Endothelial cell of umbilical vein (primary cell): ENCODE measurements at regions not wholly inside any gene's neighbourhood (a gene's known extent, or its start where the extent isn't known, plus 50 kb on each side); places are given as distances from the start of the nearest gene placed in this dataset.

Source experiments
- BruUV-seq: library from RNA; stranded (reverse); fragments of 400-500 nt; replicated peaks from 2 replicates; lab custom pipeline; 2021; lab: Mats Ljungman, UMichigan
- CTCF ChIA-PET: fragments of 300-600, 350-600 bp; sonication (Branson Sonifier 250); formaldehyde crosslinking; loops from one replicate; lab custom pipeline; 2021; ENCODE audit warnings: antibody characterized with exemption, inconsistent platforms; lab: Charles Lee
- POLR2A ChIA-PET: fragments of 300-600, 350-600 bp; sonication (Branson Sonifier 250); formaldehyde crosslinking; loops from one replicate; lab custom pipeline; 2021; ENCODE audit warnings: antibody characterized with exemption, inconsistent platforms; lab: Charles Lee
- DNase-seq: peaks from one replicate; pipeline ENCODE4 v3.0.0-alpha.2; 2011; ENCODE audit warnings: low read depth, low spot score
- FAIRE-seq: peaks from 2 replicates; lab custom pipeline; 2011; peaks lifted over from hg19 to GRCh38; lab: Jason Lieb, UNC
- H2AFZ ChIP-seq: 2 replicates; pipeline ENCODE4 v1.6.0; 2012; ENCODE audit warnings: low read depth, low read length, control low read depth, inconsistent platforms
- H3K27ac ChIP-seq: 2 replicates; pipeline ENCODE4 v1.5.1; 2011; ENCODE audit warnings: low read depth, mild to moderate bottlenecking, control low read depth, low read length, moderate library complexity; ENCODE audit not compliant: insufficient read depth
- H3K27me3 ChIP-seq, 2 experiments: 2 replicates each; pipeline versions ENCODE4 v1.6.0 to v1.6.1; 2011; ENCODE audit warnings: low read length in 2 of 2, mixed read lengths in 1 of 2; ENCODE audit not compliant: control insufficient read depth in 2 of 2, insufficient read depth in 2 of 2
- H3K36me3 ChIP-seq, 2 experiments: 2 replicates in 1 of 2; 3 replicates in 1 of 2; pipeline ENCODE4 v1.5.1; 2011; ENCODE audit warnings: low read length in 2 of 2, mild to moderate bottlenecking in 1 of 2, moderate library complexity in 1 of 2; ENCODE audit not compliant: control insufficient read depth in 2 of 2, insufficient read depth in 2 of 2; ENCODE audit errors: extremely low read depth in 1 of 2
- H3K4me1 ChIP-seq: 3 replicates; pipeline ENCODE4 v1.5.1; 2011; ENCODE audit warnings: mild to moderate bottlenecking, low read length; ENCODE audit not compliant: control insufficient read depth, insufficient read depth; ENCODE audit errors: extremely low read depth
- H3K4me2 ChIP-seq: 2 replicates; pipeline ENCODE4 v1.6.1; 2011; ENCODE audit warnings: low read length, control low read depth, mixed read lengths; ENCODE audit not compliant: insufficient read depth
- H3K4me3 ChIP-seq, 3 experiments: fragments of 200-600 bp in 1 of 3; sonication (generic), shearing (Covaris generic) in 1 of 3; replicated peaks in 1 of 3; 2 replicates each; pipeline ENCODE4 v1.5.1; 2011 to 2016; ENCODE audit warnings: control low read depth in 3 of 3, low read length in 3 of 3, mild to moderate bottlenecking in 2 of 3, inconsistent platforms in 1 of 3, low read depth in 1 of 3, moderate library complexity in 1 of 3; ENCODE audit not compliant: insufficient read depth in 1 of 3
- H3K79me2 ChIP-seq: 2 replicates; pipeline ENCODE4 v1.6.0; 2012; ENCODE audit warnings: low read length, inconsistent platforms; ENCODE audit not compliant: control insufficient read depth, insufficient read depth
- H3K9ac ChIP-seq: replicated peaks from 2 replicates; pipeline ENCODE3; 2011; ENCODE audit warnings: low read length, control low read depth; ENCODE audit not compliant: insufficient read depth; ENCODE audit errors: extremely low read depth
- H3K9me1 ChIP-seq: replicated peaks from 3 replicates; pipeline ENCODE4 v1.6.0; 2011; ENCODE audit warnings: mild to moderate bottlenecking, low read length; ENCODE audit not compliant: control insufficient read depth, insufficient read depth; ENCODE audit errors: extremely low read depth
- H3K9me3 ChIP-seq: replicated peaks from 2 replicates; pipeline ENCODE4 v1.5.1; 2012; ENCODE audit warnings: low read length, inconsistent platforms; ENCODE audit not compliant: control insufficient read depth, insufficient read depth
- H4K20me1 ChIP-seq: replicated peaks from 2 replicates; pipeline ENCODE3; 2011; ENCODE audit warnings: mild to moderate bottlenecking, low read length; ENCODE audit not compliant: control insufficient read depth, insufficient read depth; ENCODE audit errors: extremely low read depth
- CTCF ChIP-seq, 2 donors: IDR thresholded peaks; 1 replicate in 1 of 2; 2 replicates in 1 of 2; pipeline ENCODE4 v1.5.1; 2011; ENCODE audit warnings: low read length in 2 of 2, mild to moderate bottlenecking in 2 of 2, moderate library complexity in 2 of 2, control low read depth in 1 of 2, inconsistent platforms in 1 of 2, low read depth in 1 of 2; ENCODE audit not compliant: insufficient read depth in 1 of 2; ENCODE audit errors: extremely low read depth in 1 of 2
- EZH2 ChIP-seq: IDR thresholded peaks from 2 replicates; pipeline ENCODE4 v1.6.1; 2012; ENCODE audit warnings: borderline replicate concordance, low read depth, mild to moderate bottlenecking, moderate library complexity, low read length, inconsistent platforms; ENCODE audit not compliant: severe bottlenecking
- FOS ChIP-seq: IDR thresholded peaks from 2 replicates; pipeline ENCODE4 v1.6.1; 2011; ENCODE audit warnings: mild to moderate bottlenecking, low read length, moderate library complexity, borderline replicate concordance; ENCODE audit not compliant: insufficient read depth
- GATA2 ChIP-seq: IDR thresholded peaks from 2 replicates; pipeline ENCODE4 v1.7.0; 2011; ENCODE audit warnings: low read depth, mild to moderate bottlenecking, moderate library complexity, mixed read lengths, low read length; ENCODE audit not compliant: insufficient read length, insufficient read depth
- JUN ChIP-seq: IDR thresholded peaks from 2 replicates; pipeline ENCODE4 v1.6.1; 2011; ENCODE audit warnings: borderline replicate concordance, low read depth; ENCODE audit not compliant: insufficient read length, insufficient read depth
- MAX ChIP-seq: IDR thresholded peaks from 2 replicates; pipeline ENCODE4 v1.6.1; 2011; ENCODE audit not compliant: insufficient read depth, insufficient read length
- MYC ChIP-seq: IDR thresholded peaks from one replicate; pipeline ENCODE4 v1.6.1; 2011; ENCODE audit warnings: mild to moderate bottlenecking, low read depth, low read length
- POLR2A ChIP-seq: IDR thresholded peaks from 2 replicates; pipeline ENCODE4 v1.6.1; 2012; ENCODE audit warnings: low read depth, mild to moderate bottlenecking, control low read depth, low read length
- POLR2AphosphoS5 ChIP-seq: IDR thresholded peaks from 2 replicates; pipeline ENCODE4 v1.6.1; 2012; ENCODE audit warnings: low read depth, mild to moderate bottlenecking, control low read depth, low read length, moderate library complexity; ENCODE audit not compliant: insufficient read depth
- dilution Hi-C: fragments of 300-500 bp; cut with MboI; formaldehyde crosslinking; loops from one replicate; pipeline ENCODE4 v1.15.0; 2019; ENCODE audit warnings: low sequenced_read_pairs; ENCODE audit not compliant: extremely low pct_ligation_motif_present
- intact Hi-C: fragments of 100-400 bp; cut with micrococcal nuclease; formaldehyde crosslinking; loops from one replicate; pipeline ENCODE4 v1.10.0; 2022

GRCh38 chr7:49159536-49159935 lies 235.2 kb downstream of the CDC14C start:
- intact Hi-C loops (no loop called here), dilution Hi-C loops (no loop called here)
- Histone ChIP-seq H3K4me2 (no peak overlapping the region), H3K4me3 (no peak overlapping the region), H3K27ac (no peak overlapping the region), H2AFZ (no peak overlapping the region), H3K36me3 (no peaks in the 10 kb centered on the region), H3K27me3 (no peaks in the 10 kb centered on the region), H3K9me3 (peaks cover 2% of the 10 kb centered on the region), H3K79me2 (no peaks in the 10 kb centered on the region), H3K9ac (no peak overlapping the region), H4K20me1 (no peaks in the 10 kb centered on the region), H3K4me1 (no peaks in the 10 kb centered on the region), H3K9me1 (no peaks in the 10 kb centered on the region)
- ChIA-PET POLR2A (no interaction called here), CTCF (no interaction called here)
- FAIRE-seq: no peak
- TF ChIP-seq MAX (no peak), FOS (no peak), GATA2 (no peak), MYC (no peak), POLR2A (no peak), CTCF (IDR thresholded peaks at IDR 0.05; ENCODE audit: extremely low read depth in 1 of 2, insufficient read depth in 1 of 2, low read depth in 1 of 2, low read length in 2 of 2) (no peak), JUN (no peak), EZH2 (no peak), POLR2AphosphoS5 (no peak)
- no TSS peak for BruUV-seq
- DNase-seq: no peak
